Upper lobe of right lung (tissue), 1 donor: ENCODE measurements at regions not wholly inside any gene's neighbourhood (a gene's known extent, or its start where the extent isn't known, plus 50 kb on each side); places are given as distances from the start of the nearest gene placed in this dataset.

ENCODE experiments used
- ATAC-seq: fragments of 200-7000 bp; cut with Tn5 transposase; one replicate; pipeline ENCODE4 v1.9.1; 2020; ENCODE audit warnings: mild to moderate bottlenecking, moderate library complexity
- DNase-seq: peaks from one replicate; pipeline ENCODE4 v3.0.0-alpha.2; 2020
- H3K27ac ChIP-seq: fragments of 200-600 bp; one replicate; pipeline ENCODE4 v1.8.0; 2022
- H3K27me3 ChIP-seq: fragments of 200-600 bp; one replicate; pipeline ENCODE4 v1.8.0; 2022; ENCODE audit warnings: mild to moderate bottlenecking
- H3K36me3 ChIP-seq: fragments of 200-600 bp; one replicate; pipeline ENCODE4 v1.8.0; 2022
- H3K4me1 ChIP-seq: fragments of 200-600 bp; one replicate; pipeline ENCODE4 v1.8.0; 2022
- H3K4me3 ChIP-seq: fragments of 200-600 bp; one replicate; pipeline ENCODE4 v1.8.0; 2022; ENCODE audit warnings: mild to moderate bottlenecking
- H3K9me3 ChIP-seq: fragments of 200-600 bp; one replicate; pipeline ENCODE4 v1.8.0; 2022
- CTCF ChIP-seq: fragments of 200-600 bp; IDR thresholded peaks from one replicate; pipeline ENCODE4 v1.8.0; 2022; ENCODE audit warnings: antibody characterized with exemption
- intact Hi-C: fragments of 100-400 bp; cut with DNase I; formaldehyde crosslinking; loops from one replicate; pipeline ENCODE4 v1.11.0; 2022
- donor health status: DM: no; HTN: yes; CAD: no; lungs with severe emphysema.

DNA sequence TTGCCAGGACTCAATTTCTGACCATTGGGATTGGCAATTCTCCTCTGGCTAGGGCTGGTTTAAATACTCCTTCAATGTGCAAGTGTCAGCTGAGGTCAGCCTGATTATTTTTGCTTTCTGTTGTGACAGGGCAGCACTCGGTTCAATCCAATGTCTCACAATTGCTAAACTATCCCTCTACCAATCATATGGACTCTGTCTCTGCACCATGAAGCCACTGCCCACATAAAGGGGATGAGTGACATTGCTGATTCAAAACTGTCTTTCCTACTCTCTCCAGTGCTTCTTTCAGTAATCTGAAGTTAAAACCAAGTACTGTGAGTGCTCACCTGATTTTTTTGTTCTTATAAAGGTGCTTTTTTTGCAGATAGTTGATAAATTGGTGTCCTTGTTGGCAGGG, 1030.7 kb downstream of the GLUD2 start:
- no peak overlapping the region for H3K4me3 ChIP-seq
- ATAC-seq (no peak), DNase-seq (no peak)
- TF ChIP-seq CTCF: no peak
- no peaks in the 10 kb centered on the region for H3K27me3 ChIP-seq
- H3K36me3 ChIP-seq: no peaks in the 10 kb centered on the region
- intact Hi-C loops: no loop called here
- no peak overlapping the region for H3K27ac ChIP-seq
- no peaks in the 10 kb centered on the region for H3K4me1 ChIP-seq
- H3K9me3 ChIP-seq: no peaks in the 10 kb centered on the region

DNA sequence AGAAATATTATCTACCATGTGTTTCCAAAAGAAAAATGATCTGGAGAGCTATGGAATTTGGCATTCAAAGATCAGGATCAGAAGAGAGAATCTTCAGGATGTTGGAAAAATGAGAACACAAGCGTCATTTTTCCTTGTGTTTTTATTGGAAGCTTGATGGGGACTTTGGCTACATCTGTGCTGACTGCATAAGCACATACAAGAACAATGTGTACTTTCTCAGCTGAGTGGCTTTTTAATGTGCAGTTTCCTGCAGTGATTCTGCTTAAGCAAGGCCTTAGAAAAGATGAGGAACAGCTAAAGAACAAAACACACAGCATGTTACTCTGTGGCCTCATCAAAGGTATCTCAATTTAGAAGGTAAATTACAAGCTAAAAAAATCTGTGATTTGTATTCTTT, 1039.9 kb downstream of the GLUD2 start:
- no peak for TF ChIP-seq CTCF
- H3K27me3 ChIP-seq: no peaks in the 10 kb centered on the region
- intact Hi-C loops: no loop called here
- H3K4me3 ChIP-seq: no peak overlapping the region
- no peaks in the 10 kb centered on the region for H3K36me3 ChIP-seq
- H3K27ac ChIP-seq: no peak overlapping the region
- H3K9me3 ChIP-seq: no peaks in the 10 kb centered on the region
- ATAC-seq: no peak
- no peak for DNase-seq
- no peaks in the 10 kb centered on the region for H3K4me1 ChIP-seq

DNA sequence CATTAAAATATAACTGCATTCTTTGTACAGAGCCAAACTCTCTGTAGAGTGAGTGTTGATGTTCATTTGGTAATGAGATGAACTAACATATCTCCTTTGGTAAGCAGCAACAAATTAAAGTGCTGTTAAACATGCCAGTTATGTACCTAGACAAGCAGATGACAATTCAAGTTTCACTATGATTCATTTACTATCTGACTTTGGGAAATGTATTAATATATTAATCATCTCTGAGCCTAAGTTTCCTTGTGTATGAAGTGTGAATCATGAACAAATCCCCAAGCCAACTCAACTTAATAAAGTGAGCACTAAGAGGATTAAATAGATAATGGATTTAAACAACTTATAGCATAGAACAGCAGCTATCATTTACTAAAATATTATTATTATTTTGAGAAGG, 1044.2 kb downstream of the GLUD2 start:
- no peaks in the 10 kb centered on the region for H3K4me1 ChIP-seq
- no peak overlapping the region for H3K4me3 ChIP-seq
- H3K36me3 ChIP-seq: no peaks in the 10 kb centered on the region
- DNase-seq (no peak), ATAC-seq (no peak)
- no peaks in the 10 kb centered on the region for H3K27me3 ChIP-seq
- intact Hi-C loops: no loop called here
- H3K27ac ChIP-seq: no peak overlapping the region
- TF ChIP-seq CTCF: no peak
- H3K9me3 ChIP-seq: no peaks in the 10 kb centered on the region

GRCh38 chrX:122092360-122092759, 1045.0 kb downstream of the GLUD2 start:
- no peak for TF ChIP-seq CTCF
- DNase-seq (no peak), ATAC-seq (no peak)
- Histone ChIP-seq H3K27me3 (no peaks in the 10 kb centered on the region), H3K4me3 (no peak overlapping the region), H3K9me3 (no peaks in the 10 kb centered on the region), H3K4me1 (no peaks in the 10 kb centered on the region), H3K36me3 (no peaks in the 10 kb centered on the region), H3K27ac (no peak overlapping the region)
- intact Hi-C loops: no loop called here

- intact Hi-C loops: no loop called here
- H3K4me3 ChIP-seq: no peak overlapping the region
- ATAC-seq (no peak), DNase-seq (no peak)
- TF ChIP-seq CTCF: no peak
- H3K9me3 ChIP-seq: no peaks in the 10 kb centered on the region
- H3K27ac ChIP-seq: no peak overlapping the region
- H3K4me1 ChIP-seq: no peaks in the 10 kb centered on the region
- H3K36me3 ChIP-seq: no peaks in the 10 kb centered on the region
- H3K27me3 ChIP-seq: no peaks in the 10 kb centered on the region
These were observed 1045.6 kb downstream of the GLUD2 start for GRCh38 chrX:122092978-122093377.

GRCh38 chrX:122094611-122095010, 1047.2 kb downstream of the GLUD2 start:
- no peaks in the 10 kb centered on the region for H3K27me3 ChIP-seq
- no peaks in the 10 kb centered on the region for H3K9me3 ChIP-seq
- H3K4me1 ChIP-seq: no peaks in the 10 kb centered on the region
- DNase-seq: no peak
- intact Hi-C loops: no loop called here
- H3K36me3 ChIP-seq: no peaks in the 10 kb centered on the region
- H3K27ac ChIP-seq: no peak overlapping the region
- no peak overlapping the region for H3K4me3 ChIP-seq
- no peak for ATAC-seq
- no peak for TF ChIP-seq CTCF
